ENCODE measurements at regions not wholly inside any gene's neighbourhood (a gene's known extent, or its start where the extent isn't known, plus 50 kb on each side); places are given as distances from the start of the nearest gene placed in this dataset.

DNA sequence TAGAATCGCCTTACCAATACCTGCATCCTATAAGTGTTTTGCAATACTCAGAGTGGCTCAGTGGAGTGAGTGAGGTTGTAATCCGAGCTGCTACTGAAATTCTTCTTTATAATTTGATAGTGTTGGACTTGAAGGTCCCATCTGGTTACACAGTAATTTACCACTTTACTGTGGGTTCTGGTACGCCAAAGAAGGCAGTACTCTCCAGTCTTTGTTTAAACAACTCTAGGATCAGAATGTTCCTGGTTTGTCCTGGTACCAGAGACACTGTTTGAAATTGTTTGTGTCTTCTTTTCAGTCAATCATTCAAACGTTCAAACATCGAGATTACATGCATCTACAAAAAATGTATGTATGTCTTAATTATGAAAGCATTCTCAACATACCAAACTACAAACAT lies 51.3 kb upstream of the AMN1 start:
- TF ChIP-seq, protein P1, sequence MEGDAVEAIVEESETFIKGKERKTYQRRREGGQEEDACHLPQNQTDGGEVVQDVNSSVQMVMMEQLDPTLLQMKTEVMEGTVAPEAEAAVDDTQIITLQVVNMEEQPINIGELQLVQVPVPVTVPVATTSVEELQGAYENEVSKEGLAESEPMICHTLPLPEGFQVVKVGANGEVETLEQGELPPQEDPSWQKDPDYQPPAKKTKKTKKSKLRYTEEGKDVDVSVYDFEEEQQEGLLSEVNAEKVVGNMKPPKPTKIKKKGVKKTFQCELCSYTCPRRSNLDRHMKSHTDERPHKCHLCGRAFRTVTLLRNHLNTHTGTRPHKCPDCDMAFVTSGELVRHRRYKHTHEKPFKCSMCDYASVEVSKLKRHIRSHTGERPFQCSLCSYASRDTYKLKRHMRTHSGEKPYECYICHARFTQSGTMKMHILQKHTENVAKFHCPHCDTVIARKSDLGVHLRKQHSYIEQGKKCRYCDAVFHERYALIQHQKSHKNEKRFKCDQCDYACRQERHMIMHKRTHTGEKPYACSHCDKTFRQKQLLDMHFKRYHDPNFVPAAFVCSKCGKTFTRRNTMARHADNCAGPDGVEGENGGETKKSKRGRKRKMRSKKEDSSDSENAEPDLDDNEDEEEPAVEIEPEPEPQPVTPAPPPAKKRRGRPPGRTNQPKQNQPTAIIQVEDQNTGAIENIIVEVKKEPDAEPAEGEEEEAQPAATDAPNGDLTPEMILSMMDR (IDR thresholded peaks at IDR 0.05): no peak
- TF ChIP-seq POLR2AphosphoS5 (IDR thresholded peaks at IDR 0.05): peak; percentile 54

All from prostate gland (tissue), 2 donors.